NCI-H748 (cell line): ENCODE measurements at regions not wholly inside any gene's neighbourhood (a gene's known extent, or its start where the extent isn't known, plus 50 kb on each side); places are given as distances from the start of the nearest gene placed in this dataset.
A peak's percentile ranks its signal among the peaks of the same experiment; 100 is the strongest.

Source experiments
- DNase-seq: peaks from one replicate; lab custom pipeline; 2025; ENCODE audit not compliant: unreplicated experiment; lab: John Stamatoyannopoulos, UW

DNA sequence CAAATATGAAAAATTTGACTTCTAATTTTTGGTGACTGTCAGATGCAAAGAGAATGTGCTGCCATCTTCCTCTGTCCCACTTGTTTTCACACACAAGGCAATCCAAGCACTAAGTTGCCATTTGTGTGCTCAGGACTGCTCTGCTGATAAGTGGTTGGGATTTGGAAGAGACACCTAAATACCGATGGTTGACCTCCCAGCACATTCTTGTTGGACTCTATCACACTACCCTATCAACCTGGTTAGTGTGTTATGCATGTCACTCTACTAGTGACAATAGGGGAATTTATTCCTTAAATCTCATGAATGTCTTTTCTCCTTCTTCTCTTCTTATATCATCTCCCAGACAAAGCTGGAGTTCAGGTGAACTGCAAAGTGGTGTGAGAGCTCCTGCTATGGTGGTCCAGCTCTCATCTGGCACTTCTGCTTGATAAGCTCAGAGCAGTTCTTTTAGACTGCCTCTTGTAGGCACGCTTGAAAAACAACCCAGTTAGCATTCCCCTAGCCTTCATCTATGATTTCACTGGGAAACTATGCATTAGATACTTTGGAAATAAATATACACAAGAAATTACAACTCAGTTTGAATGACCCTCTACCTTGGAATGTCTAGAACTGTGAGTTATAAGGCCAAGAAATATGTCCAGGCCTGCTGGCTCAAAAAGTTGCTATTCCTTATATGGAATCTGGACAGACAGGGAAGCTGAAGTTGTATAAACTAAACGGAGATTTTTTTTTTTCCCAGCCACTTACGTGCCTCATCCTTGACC is 404.8 kb downstream of the MEIS1 start:
- no peak for DNase-seq

DNA sequence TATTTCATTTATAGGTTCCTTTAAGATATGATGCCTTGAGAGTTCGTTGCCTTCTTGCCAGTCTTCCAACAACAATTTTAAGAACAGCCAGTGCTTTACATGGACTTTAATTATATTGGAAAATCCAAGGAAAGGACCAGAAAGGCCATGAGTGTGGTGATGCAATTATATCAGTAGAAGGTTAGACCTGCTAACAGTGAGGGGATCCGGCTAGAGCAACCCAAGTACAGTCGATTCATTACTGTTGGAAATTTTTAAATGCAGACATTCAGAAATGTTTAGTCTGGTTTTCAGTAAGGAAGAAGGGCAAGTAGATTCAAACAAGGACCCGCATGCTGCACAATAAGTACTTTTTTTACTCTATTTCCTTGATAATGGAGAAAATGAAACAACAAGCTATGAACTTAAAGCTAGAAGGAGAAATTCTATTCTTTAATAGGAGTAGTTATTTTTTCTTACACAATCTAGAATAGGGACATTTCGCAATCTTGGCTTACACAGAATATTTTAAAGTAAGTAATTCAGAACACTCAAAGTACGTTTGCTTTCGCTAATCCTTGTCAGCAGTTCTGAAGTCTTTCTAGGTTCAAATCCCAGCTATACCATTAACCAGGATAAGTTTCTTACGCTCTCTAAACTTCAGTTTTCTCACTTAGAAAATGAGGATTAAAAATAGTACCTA is 405.5 kb downstream of the MEIS1 start:
- DNase-seq, result no peak

DNA sequence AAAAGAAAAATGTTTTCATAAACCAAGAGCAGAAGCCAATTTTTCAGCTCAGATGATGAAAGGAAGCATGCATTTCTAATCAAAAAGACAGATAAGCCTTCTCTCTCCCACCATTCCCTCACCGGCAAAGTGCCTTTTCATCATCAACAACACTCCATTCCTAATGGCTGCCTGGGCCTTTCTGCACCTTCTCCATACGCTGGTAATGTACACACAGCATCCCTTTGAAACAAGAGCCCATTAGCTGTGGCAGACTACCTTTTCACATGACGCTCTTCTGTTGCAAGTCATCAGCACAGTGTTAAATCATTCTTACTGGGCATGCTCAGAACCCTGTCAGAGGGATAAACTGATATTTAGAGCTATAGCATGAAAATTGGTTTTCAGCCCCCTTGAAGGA is 408.9 kb downstream of the MEIS1 start:
- DNase-seq, result peak; percentile 28

DNA sequence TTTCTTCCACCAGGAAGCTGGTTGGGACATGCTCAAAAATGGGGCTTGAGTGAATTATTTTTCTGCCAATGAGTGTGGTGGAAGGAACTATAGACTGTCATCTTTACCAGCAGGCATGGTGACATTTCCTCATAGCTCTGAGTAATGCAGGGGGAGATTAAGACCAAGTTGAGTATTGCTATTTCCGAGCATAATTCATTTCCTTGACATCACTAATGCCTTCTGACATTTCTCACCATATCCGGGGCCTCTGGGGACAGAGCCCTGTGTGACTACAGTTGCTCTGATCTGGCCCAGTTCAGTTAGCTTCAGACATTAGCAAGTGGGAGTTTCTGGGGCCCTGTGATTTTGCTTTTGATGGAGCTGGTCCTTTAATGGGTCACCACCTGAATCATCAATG is 410.4 kb downstream of the MEIS1 start:
- no peak for DNase-seq

DNA sequence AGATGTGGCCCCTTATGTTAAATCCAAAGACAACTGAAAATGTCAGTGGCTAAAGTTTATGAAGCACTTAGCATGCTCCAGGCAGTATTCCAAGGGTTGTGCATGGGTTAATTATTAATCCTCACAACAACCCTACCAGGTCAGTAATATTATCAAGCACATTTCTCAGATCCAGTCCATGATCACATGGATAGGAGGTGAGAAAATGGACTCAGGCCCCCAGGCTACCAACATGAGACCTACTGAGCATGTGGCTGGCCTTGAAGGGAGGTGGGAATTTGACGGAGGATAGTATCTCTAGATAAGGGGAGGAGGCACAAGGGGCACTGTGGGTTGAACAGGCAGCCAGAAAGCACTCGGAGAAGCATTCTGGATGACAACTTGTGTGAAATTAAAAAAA is 412.0 kb downstream of the MEIS1 start:
- DNase-seq, result no peak

DNA sequence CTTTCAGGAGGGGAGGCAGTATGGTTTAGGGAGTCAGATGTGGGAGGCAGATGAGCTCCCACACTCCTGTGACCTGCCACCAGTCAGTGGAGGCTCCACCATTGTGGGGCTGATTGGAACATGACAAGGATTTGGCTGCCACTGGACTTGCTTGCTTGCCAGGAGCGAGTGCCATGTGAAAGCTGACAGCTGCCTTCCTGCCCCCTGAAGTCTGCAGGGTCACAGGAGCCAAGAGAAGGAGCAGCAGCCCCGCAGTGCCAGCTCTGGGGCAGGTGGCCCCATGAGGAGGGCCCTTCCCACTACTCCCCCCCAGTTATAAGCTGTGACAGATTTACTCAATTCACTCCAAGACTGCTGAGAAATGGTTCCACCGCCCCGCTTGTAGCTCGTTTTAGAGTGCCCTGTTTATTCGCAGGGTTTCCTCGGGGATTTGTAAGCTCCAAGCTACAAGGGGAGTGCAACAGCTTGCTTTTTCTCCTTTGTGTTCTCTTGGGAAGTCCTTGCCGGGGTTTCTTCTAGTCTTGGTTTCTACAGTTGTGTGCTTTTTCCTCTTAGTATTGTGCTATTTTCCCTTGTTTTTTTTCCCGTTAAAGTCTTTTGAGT is 414.3 kb downstream of the MEIS1 start:
- DNase-seq, result no peak

DNA sequence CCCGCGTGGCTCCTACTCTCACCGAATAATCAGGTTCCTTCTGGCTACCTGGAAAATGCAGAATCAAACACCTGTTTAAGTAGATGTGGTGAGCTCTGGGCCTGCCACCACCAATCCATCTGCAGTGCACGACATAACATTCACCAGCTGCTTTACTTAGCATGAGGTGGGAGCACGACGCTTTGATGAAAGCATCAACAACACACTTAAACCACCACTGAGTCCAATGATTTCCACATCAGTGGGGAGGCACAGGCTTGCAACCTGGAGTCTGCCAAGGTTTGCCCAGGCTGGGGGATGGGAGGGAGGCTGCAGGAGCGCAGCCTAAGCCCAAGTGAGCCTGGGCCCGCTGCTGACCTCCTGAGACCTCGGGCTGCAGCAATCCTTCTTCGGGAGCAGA is 415.5 kb downstream of the MEIS1 start:
- no peak for DNase-seq

DNA sequence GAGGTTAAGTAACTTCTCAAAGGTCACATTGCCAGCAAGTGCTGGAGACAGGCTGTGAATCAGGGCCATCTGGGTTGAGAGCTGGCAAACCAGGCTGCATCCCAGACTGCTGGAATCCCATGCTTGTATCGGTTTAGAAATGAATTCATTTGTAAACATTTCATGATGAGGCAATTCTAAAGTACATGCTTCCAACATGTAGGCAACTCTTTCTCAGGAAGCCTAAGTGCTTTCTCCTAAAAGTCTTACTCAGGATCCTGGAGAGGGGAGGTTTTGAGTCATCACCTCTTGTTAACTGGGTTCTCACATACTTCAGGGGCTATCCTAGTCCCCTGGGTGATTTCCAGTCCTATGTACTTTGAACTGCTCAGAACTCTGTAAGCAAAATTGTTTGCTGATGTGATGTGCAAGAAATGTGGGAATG is 416.5 kb downstream of the MEIS1 start:
- no peak for DNase-seq

DNA sequence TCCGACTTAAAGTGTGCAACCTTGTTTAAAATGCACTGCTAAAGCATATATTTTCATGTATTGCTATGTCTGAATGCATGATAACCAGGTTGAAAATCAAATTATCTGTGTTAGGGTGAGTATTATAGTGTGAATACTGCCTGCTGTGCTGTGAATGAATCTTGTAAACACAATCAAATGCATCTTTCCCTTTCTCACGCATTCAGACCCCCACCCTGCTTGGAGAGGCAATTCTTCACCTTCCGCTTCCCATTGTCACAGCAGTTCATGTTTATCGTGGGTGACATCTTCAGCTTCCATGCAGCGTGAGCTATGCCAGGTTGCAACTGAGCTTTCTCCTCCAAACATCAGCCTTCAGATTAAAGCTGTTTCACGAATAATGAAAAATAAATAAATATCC is 418.0 kb downstream of the MEIS1 start:
- peak; percentile 12 for DNase-seq

DNA sequence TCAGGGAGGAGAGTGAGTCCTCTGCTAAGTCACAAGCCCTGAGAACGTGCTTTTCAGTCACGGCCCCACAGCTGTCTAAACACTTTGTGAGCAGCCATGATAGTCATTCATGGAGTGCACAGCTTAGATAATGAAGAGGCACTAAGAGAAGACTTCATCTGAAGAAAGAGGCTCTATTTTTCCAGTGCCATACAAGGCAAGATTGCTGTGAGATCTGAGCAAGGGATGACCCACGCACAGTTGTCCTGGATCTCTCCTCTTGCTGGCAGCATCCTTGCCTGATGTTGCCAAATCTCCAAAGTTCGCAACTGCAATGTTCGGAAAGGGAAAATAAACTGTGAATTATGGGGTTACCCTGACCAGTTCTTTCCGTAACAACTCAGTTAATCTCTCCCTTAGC is 418.7 kb downstream of the MEIS1 start:
- DNase-seq, result peak; percentile 2

DNA sequence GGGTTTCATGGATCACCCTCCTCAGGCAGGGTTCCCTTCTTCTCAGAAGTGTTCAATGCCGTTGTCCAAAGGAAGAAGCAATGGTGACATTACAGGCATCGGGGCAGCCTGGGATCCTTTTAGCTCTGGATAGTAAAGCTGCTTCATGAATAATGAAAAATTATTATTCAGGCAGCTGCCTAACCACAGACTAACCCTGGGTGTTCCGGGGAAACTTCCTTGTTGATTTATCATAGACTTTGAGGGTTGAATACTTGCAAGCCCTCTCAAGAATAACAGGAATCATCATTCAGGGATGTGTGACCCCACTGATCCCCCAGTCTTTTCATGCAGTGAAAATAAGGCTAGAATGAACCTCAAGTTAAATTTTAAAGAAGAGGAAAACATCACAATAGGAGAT is 419.4 kb downstream of the MEIS1 start:
- DNase-seq, result no peak

DNA sequence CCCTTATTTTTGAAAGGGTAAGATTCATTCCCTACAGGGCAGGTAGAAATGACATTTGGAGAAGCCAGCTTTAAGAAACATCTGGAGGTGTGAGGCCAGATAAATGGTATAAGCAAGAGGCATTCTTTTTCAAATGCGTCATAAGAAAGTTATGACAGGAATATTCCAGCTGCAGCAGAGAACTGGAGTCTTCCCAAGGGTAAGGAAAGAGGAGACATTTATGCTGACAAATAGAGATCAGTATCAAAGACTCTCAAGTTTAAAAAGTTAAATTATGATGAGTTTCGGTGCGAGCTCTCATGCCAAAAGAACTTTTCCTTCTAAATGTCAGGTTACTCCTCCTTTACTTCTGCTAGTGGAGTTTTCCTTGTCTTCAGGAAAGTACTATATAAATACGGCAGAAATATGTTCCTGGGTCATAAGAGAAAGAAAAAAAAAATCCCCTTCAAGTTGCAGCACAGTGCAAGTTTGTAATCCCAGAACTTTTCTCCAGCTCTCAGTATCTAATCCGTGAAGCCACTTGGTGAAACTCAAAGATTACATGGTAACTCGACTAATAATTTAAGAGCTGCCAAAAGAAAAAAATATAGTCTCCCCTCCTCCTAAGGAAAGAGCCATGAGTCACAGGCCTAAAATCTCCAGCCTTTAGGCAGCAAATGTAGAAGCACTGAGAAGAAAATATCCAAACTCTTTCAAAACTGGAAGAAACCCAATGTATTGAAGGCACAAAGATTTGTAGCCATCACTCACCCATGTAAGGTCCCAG is 428.1 kb downstream of the MEIS1 start:
- no peak for DNase-seq

DNA sequence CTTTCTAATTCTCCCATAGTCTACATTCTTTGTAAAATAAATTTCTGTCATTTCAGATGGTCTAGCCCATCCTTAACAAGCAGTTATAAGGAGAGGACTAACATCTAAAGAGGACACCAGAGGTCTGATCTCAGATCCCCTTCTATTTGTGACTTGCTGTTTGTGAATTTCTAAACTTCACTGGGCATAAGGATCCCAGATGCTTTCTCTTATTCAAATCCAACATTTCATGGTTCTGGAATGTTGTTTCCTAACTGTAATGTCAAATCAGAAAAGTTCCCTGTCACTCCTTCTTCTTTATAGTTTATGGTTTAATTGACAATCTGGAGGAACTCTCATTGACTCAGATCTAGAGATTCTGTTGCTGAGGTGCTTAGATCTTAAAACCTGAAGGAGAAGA is 430.2 kb downstream of the MEIS1 start:
- DNase-seq, result no peak

DNA sequence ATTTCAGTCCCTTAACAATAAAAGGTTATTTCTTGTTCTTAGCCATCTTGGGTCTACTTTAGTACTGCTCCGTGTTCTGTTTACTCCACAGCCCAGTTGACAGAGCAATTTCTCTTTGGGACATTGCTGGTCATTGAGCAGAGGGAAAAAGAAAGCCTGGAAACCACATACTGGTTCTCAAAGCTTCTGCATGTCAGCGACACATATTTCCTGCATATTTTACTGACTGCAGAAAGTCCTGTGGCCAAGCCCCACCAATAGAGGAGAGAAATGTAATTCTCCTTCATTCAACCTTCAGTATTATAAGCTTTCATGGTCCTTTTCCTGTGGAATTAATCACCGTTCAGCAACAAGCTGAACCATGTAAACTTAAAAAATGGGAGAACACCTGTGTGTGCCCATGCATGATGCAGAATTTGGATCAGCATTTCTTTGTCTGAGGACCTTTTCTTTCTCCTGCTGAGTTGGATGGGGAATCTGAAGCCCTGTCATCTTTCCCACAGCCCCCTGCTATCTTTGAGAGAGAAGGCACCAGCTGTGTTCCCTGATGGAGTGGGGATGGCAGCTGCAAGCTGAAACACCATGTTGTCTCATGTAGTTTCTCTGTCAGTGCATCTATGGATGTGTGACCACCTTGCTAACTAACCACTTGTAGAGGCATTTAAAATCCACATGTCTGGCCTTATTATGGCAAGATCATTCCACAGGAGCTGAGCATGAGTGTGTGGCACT is 431.6 kb downstream of the MEIS1 start:
- no peak for DNase-seq

DNA sequence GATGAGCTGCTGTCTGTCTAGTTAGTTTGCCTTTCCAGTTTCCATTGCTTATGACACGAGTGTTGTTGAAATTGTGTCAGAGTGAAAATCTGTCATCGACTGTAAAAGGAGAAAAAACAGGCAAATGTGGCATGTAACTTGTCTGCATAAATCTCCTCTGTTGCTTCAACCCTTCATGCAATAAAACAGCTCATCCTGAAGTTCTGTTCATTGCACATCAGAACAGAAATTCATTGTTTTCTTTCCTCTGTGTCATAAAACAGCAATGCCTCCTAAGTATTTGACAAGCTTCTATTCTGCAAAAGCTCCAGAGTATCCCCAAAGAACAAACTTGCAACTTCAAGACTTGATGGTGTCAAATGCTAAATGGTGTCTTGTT is 432.1 kb downstream of the MEIS1 start:
- DNase-seq, result no peak

DNA sequence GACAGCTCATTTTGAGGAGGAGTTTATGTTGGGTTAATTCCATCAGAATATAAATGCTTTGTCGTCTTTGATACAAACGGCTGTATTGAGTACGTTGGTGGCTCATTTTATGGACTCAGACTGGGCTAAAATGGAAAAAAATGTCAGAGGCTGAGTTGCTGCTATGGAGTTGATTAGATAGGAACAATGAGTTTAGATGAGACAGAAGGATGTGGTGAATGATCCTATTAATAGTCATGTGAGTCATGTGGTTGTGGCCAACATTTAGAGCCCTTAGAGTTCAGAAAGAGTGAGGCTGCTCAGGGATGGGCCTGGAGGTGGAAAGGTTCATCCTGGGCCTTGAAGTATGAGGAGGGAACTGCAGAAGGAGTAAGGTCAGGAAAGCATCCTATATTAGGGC is 434.2 kb downstream of the MEIS1 start:
- DNase-seq, result no peak

DNA sequence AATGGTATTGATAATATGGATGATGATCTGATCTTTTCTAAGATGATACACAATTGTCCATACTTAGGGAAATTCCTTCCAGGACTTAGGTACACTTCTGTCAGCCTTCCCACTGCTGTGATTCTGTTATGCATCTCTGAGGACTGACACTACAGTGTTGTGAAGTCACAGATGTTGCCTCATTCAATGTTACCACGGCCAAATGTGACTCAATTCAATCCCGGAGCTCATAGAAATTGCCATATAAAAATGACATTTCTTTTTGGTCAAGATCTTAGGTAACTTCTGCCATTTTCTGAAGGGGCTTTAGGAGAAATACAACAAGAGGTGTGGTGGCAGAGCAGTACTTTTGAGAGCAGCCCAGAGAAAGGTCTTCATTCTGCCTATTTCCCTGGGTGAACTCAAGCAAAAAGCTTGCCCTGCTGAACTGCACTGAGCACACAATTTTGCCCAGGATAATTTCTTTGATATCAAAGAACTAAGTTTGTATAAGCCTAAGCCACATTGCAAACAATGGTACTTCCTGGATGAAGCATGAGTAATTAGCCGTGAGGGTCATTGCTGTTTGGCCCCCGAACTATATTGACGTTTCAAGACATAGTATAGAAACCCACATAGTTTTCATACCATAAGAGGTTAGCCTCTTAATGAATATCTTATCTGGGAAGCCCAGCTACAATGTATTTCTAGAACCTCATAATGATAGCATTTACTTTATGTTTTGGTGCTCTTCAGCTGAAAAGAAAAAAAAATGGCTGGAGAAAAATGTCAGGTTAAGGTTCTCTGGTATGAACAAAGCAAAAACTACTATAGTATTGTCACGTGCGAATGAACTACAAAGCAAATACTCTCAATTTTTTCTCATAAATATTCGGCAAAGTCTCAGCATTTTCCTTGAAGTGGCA is 437.4 kb downstream of the MEIS1 start:
- DNase-seq, result no peak

DNA sequence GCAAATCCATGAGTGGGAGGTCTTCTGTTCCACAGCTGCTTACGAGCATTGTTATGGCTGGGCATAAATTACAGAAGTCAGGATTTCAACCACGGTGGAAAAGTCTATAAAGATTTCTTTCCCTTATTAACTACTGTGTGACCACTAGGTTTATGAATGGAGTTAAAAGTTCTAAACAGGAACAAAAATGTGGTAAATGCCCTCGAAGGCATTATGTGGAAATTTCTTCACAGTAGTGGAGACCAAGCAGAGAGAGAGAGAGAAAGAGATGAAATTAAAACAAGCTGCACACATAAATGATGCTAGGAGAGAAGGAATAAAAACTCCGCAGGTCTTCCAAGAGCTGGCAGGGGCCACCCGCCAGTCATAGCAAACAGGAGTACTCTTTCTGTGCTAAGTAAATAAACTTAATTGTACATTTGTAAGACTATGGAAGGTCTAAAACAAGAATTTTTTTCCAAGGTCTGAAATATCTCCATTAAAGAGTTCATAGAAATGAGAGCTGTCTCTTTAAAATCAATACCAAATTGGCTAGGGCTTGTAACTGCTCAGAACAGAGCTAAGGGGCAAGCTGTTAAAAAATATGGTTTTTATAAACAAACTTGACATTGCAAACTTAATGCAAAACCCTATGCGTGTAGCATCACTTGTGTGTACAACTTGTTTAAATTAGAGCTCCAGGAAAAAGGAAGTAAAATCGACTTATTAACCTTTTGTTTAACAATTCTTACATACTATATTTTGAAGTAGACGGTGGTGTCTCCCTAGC is 438.2 kb downstream of the MEIS1 start:
- DNase-seq, result peak; percentile 17

DNA sequence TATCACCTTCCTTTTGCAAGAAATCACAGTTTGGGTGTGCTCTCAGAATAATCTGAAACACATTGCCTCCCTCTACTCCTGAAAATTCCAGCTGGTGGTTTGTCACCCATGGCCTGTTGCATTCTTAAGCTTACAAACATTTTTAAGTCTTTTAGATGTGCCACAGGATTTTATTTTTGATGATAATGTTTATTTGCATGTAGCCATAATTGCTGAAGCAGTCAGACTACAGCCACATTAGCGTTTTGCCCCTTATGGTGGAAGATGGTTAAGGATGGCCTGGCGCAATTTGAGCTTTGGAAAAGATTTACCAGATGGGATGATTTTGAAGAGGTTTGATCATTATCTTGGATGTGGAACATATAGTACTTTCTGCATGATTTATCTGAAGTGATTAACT is 439.5 kb downstream of the MEIS1 start:
- no peak for DNase-seq
